Epithelial cell of proximal tubule (primary cell): ENCODE measurements at regions not wholly inside any gene's neighbourhood (a gene's known extent, or its start where the extent isn't known, plus 50 kb on each side); places are given as distances from the start of the nearest gene placed in this dataset.
A peak's percentile ranks its signal among the peaks of the same experiment; 100 is the strongest.

ENCODE experiments used
- DNase-seq: peaks from one replicate; pipeline ENCODE4 v3.0.0-alpha.2; 2011; ENCODE audit warnings: low read depth
- H3K4me3 ChIP-seq: 2 replicates; pipeline ENCODE4 v1.5.1; 2011; ENCODE audit warnings: low read depth, mild to moderate bottlenecking, low read length
- CTCF ChIP-seq: conservative IDR thresholded peaks from 2 replicates; pipeline ENCODE4 v1.5.1; 2012; ENCODE audit warnings: low read depth, mild to moderate bottlenecking, low read length

GRCh38 chr18:38805256-38805655 lies 1239.7 kb upstream of the CELF4 start:
- no peak overlapping the region for H3K4me3 ChIP-seq
- DNase-seq: no peak
- TF ChIP-seq CTCF: no peak

GRCh38 chr18:38801640-38802039 lies 1236.0 kb upstream of the CELF4 start:
- DNase-seq: no peak
- no peak for TF ChIP-seq CTCF
- no peak overlapping the region for H3K4me3 ChIP-seq

GRCh38 chr18:38796762-38797161 lies 1231.2 kb upstream of the CELF4 start:
- no peak for TF ChIP-seq CTCF
- DNase-seq: no peak
- H3K4me3 ChIP-seq: no peak overlapping the region

- H3K4me3 ChIP-seq: no peak overlapping the region
- no peak for DNase-seq
- no peak for TF ChIP-seq CTCF
Observed at GRCh38 chr18:38792731-38793130, 1227.1 kb upstream of the CELF4 start.

- no peak for DNase-seq
- no peak overlapping the region for H3K4me3 ChIP-seq
- TF ChIP-seq CTCF: no peak
Observed at GRCh38 chr18:38790786-38791185, 1225.2 kb upstream of the CELF4 start.

- peak; percentile 41 for TF ChIP-seq CTCF
- H3K4me3 ChIP-seq: no peak overlapping the region
- no peak for DNase-seq
Observed at GRCh38 chr18:38790303-38790702, 1224.7 kb upstream of the CELF4 start.

GRCh38 chr18:38789141-38789540 lies 1223.5 kb upstream of the CELF4 start:
- TF ChIP-seq CTCF: no peak
- DNase-seq: no peak
- no peak overlapping the region for H3K4me3 ChIP-seq
